ENCODE measurements at regions not wholly inside any gene's neighbourhood (a gene's known extent, or its start where the extent isn't known, plus 50 kb on each side); places are given as distances from the start of the nearest gene placed in this dataset.

DNA sequence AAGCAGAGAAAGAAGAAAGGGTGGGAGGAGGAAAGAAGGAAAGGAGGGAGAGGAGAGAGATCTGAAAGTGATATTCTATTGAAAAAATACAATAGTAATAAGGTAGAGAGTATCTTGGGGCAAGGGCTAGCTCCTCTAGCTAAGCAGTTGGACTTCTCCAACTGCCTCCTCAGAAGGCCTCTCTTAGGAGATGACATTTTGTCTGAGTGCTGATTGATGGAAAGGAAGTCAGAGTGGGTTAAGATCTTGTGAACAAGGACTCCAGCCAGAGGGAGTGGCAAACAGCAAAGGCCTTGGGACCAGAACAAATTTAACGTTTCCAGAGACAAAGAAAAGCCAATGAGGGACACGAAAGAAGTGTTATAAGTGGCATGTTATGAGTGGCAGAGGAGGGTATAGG lies 111.8 kb upstream of the TNFAIP3 start:
- TF ChIP-seq CTCF (IDR thresholded peaks at IDR 0.05) (no peak), POLR2AphosphoS5 (IDR thresholded peaks at IDR 0.05; ENCODE audit: low read depth, low read length) (no peak), SIN3A (IDR thresholded peaks at IDR 0.05; ENCODE audit: borderline replicate concordance, insufficient read depth, low read depth, low read length) (no peak), TCF7L2 (IDR thresholded peaks at IDR 0.05; ENCODE audit: low read depth, low read length) (no peak)
- TF ChIP-seq, protein P1, sequence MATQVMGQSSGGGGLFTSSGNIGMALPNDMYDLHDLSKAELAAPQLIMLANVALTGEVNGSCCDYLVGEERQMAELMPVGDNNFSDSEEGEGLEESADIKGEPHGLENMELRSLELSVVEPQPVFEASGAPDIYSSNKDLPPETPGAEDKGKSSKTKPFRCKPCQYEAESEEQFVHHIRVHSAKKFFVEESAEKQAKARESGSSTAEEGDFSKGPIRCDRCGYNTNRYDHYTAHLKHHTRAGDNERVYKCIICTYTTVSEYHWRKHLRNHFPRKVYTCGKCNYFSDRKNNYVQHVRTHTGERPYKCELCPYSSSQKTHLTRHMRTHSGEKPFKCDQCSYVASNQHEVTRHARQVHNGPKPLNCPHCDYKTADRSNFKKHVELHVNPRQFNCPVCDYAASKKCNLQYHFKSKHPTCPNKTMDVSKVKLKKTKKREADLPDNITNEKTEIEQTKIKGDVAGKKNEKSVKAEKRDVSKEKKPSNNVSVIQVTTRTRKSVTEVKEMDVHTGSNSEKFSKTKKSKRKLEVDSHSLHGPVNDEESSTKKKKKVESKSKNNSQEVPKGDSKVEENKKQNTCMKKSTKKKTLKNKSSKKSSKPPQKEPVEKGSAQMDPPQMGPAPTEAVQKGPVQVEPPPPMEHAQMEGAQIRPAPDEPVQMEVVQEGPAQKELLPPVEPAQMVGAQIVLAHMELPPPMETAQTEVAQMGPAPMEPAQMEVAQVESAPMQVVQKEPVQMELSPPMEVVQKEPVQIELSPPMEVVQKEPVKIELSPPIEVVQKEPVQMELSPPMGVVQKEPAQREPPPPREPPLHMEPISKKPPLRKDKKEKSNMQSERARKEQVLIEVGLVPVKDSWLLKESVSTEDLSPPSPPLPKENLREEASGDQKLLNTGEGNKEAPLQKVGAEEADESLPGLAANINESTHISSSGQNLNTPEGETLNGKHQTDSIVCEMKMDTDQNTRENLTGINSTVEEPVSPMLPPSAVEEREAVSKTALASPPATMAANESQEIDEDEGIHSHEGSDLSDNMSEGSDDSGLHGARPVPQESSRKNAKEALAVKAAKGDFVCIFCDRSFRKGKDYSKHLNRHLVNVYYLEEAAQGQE (IDR thresholded peaks at IDR 0.05; ENCODE audit: insufficient read depth in 1 of 2, low read depth in 2 of 2, low read length in 1 of 2), result no peak

Measured in Panc1 (cell line).